ENCODE measurements at regions not wholly inside any gene's neighbourhood (a gene's known extent, or its start where the extent isn't known, plus 50 kb on each side); places are given as distances from the start of the nearest gene placed in this dataset.

DNA sequence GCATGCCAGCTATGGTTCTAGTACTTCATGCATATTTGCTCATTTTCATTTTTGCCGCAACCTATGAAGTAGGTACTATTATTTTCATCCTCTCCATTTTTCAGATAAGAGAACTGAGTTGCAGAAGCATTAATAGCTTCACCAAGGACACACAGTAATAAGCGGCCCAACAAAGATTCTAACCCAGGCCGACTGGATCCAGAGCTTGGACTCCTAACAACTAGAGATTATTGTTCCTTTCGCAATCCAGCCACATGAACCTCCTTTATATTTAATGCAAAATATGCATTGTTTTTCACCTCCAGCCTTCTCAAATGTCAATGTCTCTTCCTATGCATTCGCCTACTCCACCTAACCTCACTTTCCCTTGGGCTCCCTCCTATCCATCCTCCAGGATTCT is 148.3 kb downstream of the CCDC34 start:
- no peak for TF ChIP-seq POLR2AphosphoS5 (IDR thresholded peaks at IDR 0.05; ENCODE audit: low read depth, low read length)
- TF ChIP-seq TAF1 (IDR thresholded peaks at IDR 0.05; ENCODE audit: borderline replicate concordance, insufficient read depth, low read length) = no peak
- TF ChIP-seq SIN3A (IDR thresholded peaks at IDR 0.05; ENCODE audit: borderline replicate concordance, insufficient read depth, low read length) = no peak
